GM12878 (cell line): ENCODE measurements at regions not wholly inside any gene's neighbourhood (a gene's known extent, or its start where the extent isn't known, plus 50 kb on each side); places are given as distances from the start of the nearest gene placed in this dataset.

Source experiments
- BRCA1 ChIP-seq: IDR thresholded peaks from 2 replicates; pipeline ENCODE4 v1.6.1; 2011; ENCODE audit warnings: low read depth, low read length, improper control_type of control experiment
- MTA2 ChIP-seq: fragments of 450-650 bp; IDR thresholded peaks from 2 replicates; pipeline ENCODE4 v1.6.1; 2016; ENCODE audit warnings: low read depth, mild to moderate bottlenecking, moderate library complexity
- NFIC ChIP-seq: IDR thresholded peaks from 2 replicates; pipeline ENCODE4 v1.6.1; 2012; ENCODE audit warnings: low read depth, mild to moderate bottlenecking, inconsistent platforms, low read length, moderate library complexity
- NFYA ChIP-seq: IDR thresholded peaks from 2 replicates; pipeline ENCODE4 v1.6.1; 2011; ENCODE audit warnings: low read depth, mild to moderate bottlenecking, low read length, improper control_type of control experiment, borderline replicate concordance
- PAX8 ChIP-seq: fragments of 450-650 bp; IDR thresholded peaks from 2 replicates; pipeline ENCODE4 v1.6.1; 2017; ENCODE audit warnings: mild to moderate bottlenecking, moderate library complexity
- POLR2A ChIP-seq: IDR thresholded peaks from 2 replicates; pipeline ENCODE4 v1.6.1; 2011; ENCODE audit warnings: low read depth, mild to moderate bottlenecking, low read length
- RCOR1 ChIP-seq: conservative IDR thresholded peaks from 2 replicates; pipeline ENCODE4 v1.6.1; 2012; ENCODE audit warnings: low read depth, low read length, improper control_type of control experiment
- SRF ChIP-seq, 2 experiments: IDR thresholded peaks; 2 replicates each; pipeline ENCODE4 v1.6.1; 2011; ENCODE audit warnings: low read depth in 2 of 2, low read length in 2 of 2, mild to moderate bottlenecking in 1 of 2, moderate library complexity in 1 of 2
- ZBTB40 ChIP-seq: fragments of 450-650 bp; IDR thresholded peaks from 2 replicates; pipeline ENCODE4 v1.6.1; 2016; ENCODE audit warnings: mild to moderate bottlenecking, moderate library complexity, borderline replicate concordance

GRCh38 chr2:76202866-76203265 is 492.2 kb upstream of the GCFC2 start (continued):
- TF ChIP-seq NFIC (no peak), POLR2A (no peak), MTA2 (no peak), NFYA (no peak), BRCA1 (no peak), PAX8 (no peak), RCOR1 (no peak), ZBTB40 (no peak), SRF (IDR thresholded peaks at IDR 0.05; ENCODE audit: low read depth in 2 of 2, low read length in 2 of 2) (no peak)
